HepG2 (cell line): ENCODE measurements at regions not wholly inside any gene's neighbourhood (a gene's known extent, or its start where the extent isn't known, plus 50 kb on each side); places are given as distances from the start of the nearest gene placed in this dataset.

Experiments
- ATAC-seq: fragments of 200-7000 bp; cut with Tn5 transposase; 3 replicates; pipeline ENCODE4 v1.9.1; 2020; ENCODE audit warnings: mild to moderate bottlenecking, moderate library complexity
- BruUV-seq: library from RNA; stranded (reverse); fragments of 400-500 nt; replicated peaks from 2 replicates; lab custom pipeline; 2021; lab: Mats Ljungman, UMichigan
- CTCF ChIA-PET: fragments of 300-600 bp; formaldehyde crosslinking; extraction: SDS; loops from one replicate; lab custom pipeline; 2021; ENCODE audit warnings: low total read pairs, inconsistent platforms, low intra/inter-chr PET ratio; lab: Yijun Ruan, JAX
- POLR2A ChIA-PET: fragments of 350-600 bp; sonication (Branson Sonifier 250); formaldehyde crosslinking; loops from one replicate; lab custom pipeline; 2020; ENCODE audit warnings: antibody characterized with exemption, inconsistent platforms; lab: Yijun Ruan, JAX
- DNase-seq: peaks from one replicate; pipeline ENCODE4 v3.0.0-alpha.2; 2015; ENCODE audit warnings: low spot score
- FAIRE-seq: peaks from 3 replicates; lab custom pipeline; 2011; peaks lifted over from hg19 to GRCh38; lab: Jason Lieb, UNC
- H2AFZ ChIP-seq: one replicate; pipeline ENCODE4 v1.6.1; 2011; ENCODE audit warnings: low read length, inconsistent platforms
- H3K27ac ChIP-seq: fragments of 300-600 bp; 3 replicates; pipeline ENCODE4 v1.8.0; 2011; ENCODE audit warnings: mixed run types, mild to moderate bottlenecking, mixed read lengths, low read length, inconsistent platforms; ENCODE audit not compliant: insufficient read depth; ENCODE audit errors: extremely low read length
- H3K27me3 ChIP-seq, 2 experiments: fragments of 200-600 bp in 1 of 2; 2 replicates in 1 of 2; 3 replicates in 1 of 2; pipeline versions ENCODE4 v1.6.0 to v1.8.0; 2011; ENCODE audit warnings: low read length in 2 of 2, mild to moderate bottlenecking in 2 of 2, moderate library complexity in 2 of 2, inconsistent platforms in 1 of 2; ENCODE audit not compliant: insufficient read depth in 2 of 2, control insufficient read depth in 1 of 2
- H3K36me3 ChIP-seq, 2 experiments: fragments of 200-600 bp in 1 of 2; replicated peaks in 1 of 2; 2 replicates in 1 of 2; 3 replicates in 1 of 2; pipeline versions ENCODE4 v1.5.1 to v1.8.0; 2011; ENCODE audit warnings: low read length in 2 of 2, inconsistent platforms in 1 of 2; ENCODE audit not compliant: insufficient read depth in 2 of 2, control insufficient read depth in 1 of 2
- H3K4me1 ChIP-seq: 2 replicates; pipeline ENCODE4 v1.5.1; 2012; ENCODE audit warnings: low read length, inconsistent platforms; ENCODE audit not compliant: insufficient read depth
- H3K4me2 ChIP-seq: 2 replicates; pipeline ENCODE4 v1.6.0; 2011; ENCODE audit warnings: low read depth, low read length, inconsistent platforms
- H3K4me3 ChIP-seq, 3 experiments: fragments of 200-600 bp in 1 of 3; sonication (generic), shearing (Covaris generic) in 1 of 3; replicated peaks in 1 of 3; 2 replicates each; pipeline ENCODE4 v1.5.1; 2011 to 2016; ENCODE audit warnings: low read length in 3 of 3, inconsistent platforms in 2 of 3, low read depth in 2 of 3, mild to moderate bottlenecking in 2 of 3, control low read depth in 1 of 3, mixed read lengths in 1 of 3; ENCODE audit not compliant: insufficient read depth in 1 of 3
- H3K79me2 ChIP-seq: one replicate; pipeline ENCODE4 v1.6.1; 2011; ENCODE audit warnings: low read length, inconsistent platforms; ENCODE audit not compliant: insufficient read depth
- H3K9ac ChIP-seq: 2 replicates; pipeline ENCODE4 v1.6.0; 2011; ENCODE audit warnings: mild to moderate bottlenecking, low read depth, low read length, inconsistent platforms; ENCODE audit not compliant: insufficient read depth
- H3K9me3 ChIP-seq: 2 replicates; pipeline ENCODE4 v1.5.1; 2012; ENCODE audit warnings: mild to moderate bottlenecking, low read length
- H4K20me1 ChIP-seq: 2 replicates; pipeline ENCODE4 v1.6.0; 2011; ENCODE audit warnings: inconsistent platforms, mild to moderate bottlenecking, low read length, moderate library complexity; ENCODE audit not compliant: insufficient read depth
- ELK4 ChIP-seq: sonication (generic); formaldehyde crosslinking; IDR thresholded peaks from 2 replicates; pipeline ENCODE4 v1.9.0; 2021; ENCODE audit warnings: missing genetic modification reagents, borderline replicate concordance
- KDM3A ChIP-seq: IDR thresholded peaks from 2 replicates; pipeline ENCODE4 v1.6.1; 2018; ENCODE audit warnings: low read depth, missing compliant biosample characterization
- NCOR1 ChIP-seq: fragments of 200-600 bp; sonication (generic); IDR thresholded peaks from 2 replicates; pipeline ENCODE4 v1.7.0; 2017; ENCODE audit warnings: antibody characterized with exemption, low read length, borderline replicate concordance
- SAP130 ChIP-seq: IDR thresholded peaks from 2 replicates; pipeline ENCODE4 v1.6.1; 2016; ENCODE audit warnings: low read depth
- TCF7L2 ChIP-seq: IDR thresholded peaks from 2 replicates; pipeline ENCODE4 v1.6.1; 2011; ENCODE audit warnings: mild to moderate bottlenecking, low read depth, low read length, moderate library complexity
- YEATS4 ChIP-seq: sonication (generic); formaldehyde crosslinking; IDR thresholded peaks from 2 replicates; pipeline ENCODE4 v1.4.0; 2020; ENCODE audit warnings: missing genetic modification reagents, borderline replicate concordance
- ZBTB26 ChIP-seq: IDR thresholded peaks from 2 replicates; pipeline ENCODE4 v1.6.1; 2016; ENCODE audit warnings: missing compliant biosample characterization, missing genetic modification reagents, borderline replicate concordance
- ZNF142 ChIP-seq: sonication (generic); formaldehyde crosslinking; IDR thresholded peaks from 2 replicates; pipeline ENCODE4 v1.4.0; 2020; ENCODE audit warnings: missing genetic modification reagents
- ZNF343 ChIP-seq: sonication (generic); formaldehyde crosslinking; IDR thresholded peaks from 2 replicates; pipeline ENCODE4 v1.4.0; 2020; ENCODE audit warnings: mild to moderate bottlenecking, missing genetic modification reagents
- ZNF468 ChIP-seq: sonication (generic); formaldehyde crosslinking; IDR thresholded peaks from 2 replicates; pipeline ENCODE4 v1.8.0; 2022; ENCODE audit warnings: mild to moderate bottlenecking, moderate library complexity, missing genetic modification reagents
- ZNF512B ChIP-seq: sonication (generic); formaldehyde crosslinking; IDR thresholded peaks from 2 replicates; pipeline ENCODE4 v1.5.1; 2020; ENCODE audit warnings: missing genetic modification reagents, mild to moderate bottlenecking, borderline replicate concordance
- ZNF891 ChIP-seq: sonication (generic); formaldehyde crosslinking; IDR thresholded peaks from 2 replicates; pipeline ENCODE4 v1.5.0; 2020; ENCODE audit warnings: mild to moderate bottlenecking, missing genetic modification reagents
- WGBS: methylation state at CpG from one replicate; pipeline ENCODE4 v1.1.6; 2017; ENCODE audit warnings: low lambda C conversion rate; 5-methylcytosine and 5-hydroxymethylcytosine counted together
- in situ Hi-C: cut with HindIII; loops from 2 replicates; pipeline ENCODE4 v1.10.0; 2017; ENCODE audit warnings: low pct_unique_long_range_greater_than_20kb; ENCODE audit not compliant: extremely low pct_ligation_motif_present
- intact Hi-C: fragments of 100-400 bp; cut with micrococcal nuclease; formaldehyde crosslinking; loops from one replicate; pipeline ENCODE4 v1.10.0; 2022; ENCODE audit not compliant: unreplicated experiment

- TF ChIP-seq TCF7L2 = no peak
- TF ChIP-seq, all 625 proteins: peak for 0
Observed at GRCh38 chr15:81068516-81068915, 65.6 kb upstream of the CFAP161 start (continued).

DNA sequence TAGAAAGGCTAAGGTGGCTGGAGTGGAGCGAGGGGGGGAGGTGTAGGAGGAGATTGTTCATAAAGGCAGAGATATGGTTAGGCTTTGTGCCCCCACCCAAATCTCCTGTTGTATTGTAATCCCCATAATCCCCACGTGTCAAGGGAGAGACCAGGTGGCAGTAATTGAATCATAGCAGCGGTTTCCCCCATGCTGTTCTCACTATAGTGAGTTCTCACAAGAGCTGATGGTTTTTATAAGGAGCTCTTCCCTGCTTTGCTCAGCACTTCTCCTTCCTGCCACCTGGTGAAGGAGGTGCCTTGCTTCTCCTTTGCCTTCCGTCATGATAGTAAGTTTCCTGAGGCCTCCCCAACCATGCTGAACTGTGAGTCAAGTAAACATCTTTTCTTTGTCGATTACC, 64.7 kb upstream of the CFAP161 start:
- no peak for DNase-seq
- Histone ChIP-seq H3K9me3 (no peaks in the 10 kb centered on the region), H3K79me2 (no peaks in the 10 kb centered on the region), H2AFZ (no peak overlapping the region), H4K20me1 (no peaks in the 10 kb centered on the region), H3K27ac (no peak overlapping the region), H3K36me3 (no peaks in the 10 kb centered on the region), H3K4me2 (no peak overlapping the region), H3K9ac (no peak overlapping the region), H3K4me3 (no peak overlapping the region), H3K27me3 (no peaks in the 10 kb centered on the region; a peak in 1 of 5 replicates), H3K4me1 (no peaks in the 10 kb centered on the region)
- no peak for ATAC-seq
- intact Hi-C loops (no loop called here), in situ Hi-C loops (no loop called here)
- ChIA-PET POLR2A (no interaction called here), CTCF (no interaction called here)
- BruUV-seq = no TSS peak
- WGBS = 35% methylated on average over 5 of the region's 5 CpGs
- FAIRE-seq = no peak
- TF ChIP-seq ZNF891 (CRISPR knock-in tag) (no peak), ZNF512B (CRISPR knock-in tag) (no peak), KDM3A (CRISPR knock-in tag) (no peak), ZBTB26 (CRISPR knock-in tag) (no peak), ZNF142 (no peak), YEATS4 (CRISPR knock-in tag) (no peak), ZNF343 (CRISPR knock-in tag) (no peak), ELK4 (CRISPR knock-in tag) (no peak), NCOR1 (no peak), ZNF468 (CRISPR knock-in tag) (no peak), SAP130 (CRISPR knock-in tag) (no peak)
